Breast epithelium (tissue), 3 donors: ENCODE measurements at regions not wholly inside any gene's neighbourhood (a gene's known extent, or its start where the extent isn't known, plus 50 kb on each side); places are given as distances from the start of the nearest gene placed in this dataset.

Experiments
- POLR2A ChIP-seq: fragments of 450-650 bp; IDR thresholded peaks from one replicate; pipeline ENCODE4 v1.6.1; 2016; ENCODE audit warnings: antibody characterized with exemption, mild to moderate bottlenecking, moderate library complexity
- POLR2AphosphoS5 ChIP-seq, 3 donors: sonication (generic); formaldehyde crosslinking; IDR thresholded peaks; one replicate each; pipeline ENCODE4 v1.6.1; 2017; ENCODE audit warnings: antibody characterized with exemption in 3 of 3
- TF ChIP-seq, protein P1 (sequence below), 3 donors: fragments of 450-650 bp; IDR thresholded peaks; one replicate each; pipeline ENCODE4 v1.5.1; 2016 to 2017; ENCODE audit warnings: antibody characterized with exemption in 3 of 3, mild to moderate bottlenecking in 3 of 3, moderate library complexity in 3 of 3

DNA sequence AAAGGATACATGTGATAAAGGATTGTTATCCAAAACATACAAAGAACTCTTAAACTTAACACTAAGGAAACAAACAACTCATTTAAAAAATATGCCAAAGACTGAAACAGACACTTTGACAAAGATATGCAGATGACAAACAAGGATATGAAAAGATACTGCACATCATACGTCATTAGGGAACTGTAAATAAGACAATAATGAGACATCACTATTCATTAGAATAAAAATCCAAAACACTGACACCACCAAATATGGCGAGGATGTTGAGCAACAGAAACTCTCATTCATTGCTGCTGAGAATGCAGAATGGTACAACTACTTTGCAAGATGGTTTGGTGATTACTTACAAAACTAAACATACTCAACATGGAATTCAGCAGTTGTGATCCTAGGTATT, 156.5 kb upstream of the FOXA2 start:
- TF ChIP-seq, protein P1, sequence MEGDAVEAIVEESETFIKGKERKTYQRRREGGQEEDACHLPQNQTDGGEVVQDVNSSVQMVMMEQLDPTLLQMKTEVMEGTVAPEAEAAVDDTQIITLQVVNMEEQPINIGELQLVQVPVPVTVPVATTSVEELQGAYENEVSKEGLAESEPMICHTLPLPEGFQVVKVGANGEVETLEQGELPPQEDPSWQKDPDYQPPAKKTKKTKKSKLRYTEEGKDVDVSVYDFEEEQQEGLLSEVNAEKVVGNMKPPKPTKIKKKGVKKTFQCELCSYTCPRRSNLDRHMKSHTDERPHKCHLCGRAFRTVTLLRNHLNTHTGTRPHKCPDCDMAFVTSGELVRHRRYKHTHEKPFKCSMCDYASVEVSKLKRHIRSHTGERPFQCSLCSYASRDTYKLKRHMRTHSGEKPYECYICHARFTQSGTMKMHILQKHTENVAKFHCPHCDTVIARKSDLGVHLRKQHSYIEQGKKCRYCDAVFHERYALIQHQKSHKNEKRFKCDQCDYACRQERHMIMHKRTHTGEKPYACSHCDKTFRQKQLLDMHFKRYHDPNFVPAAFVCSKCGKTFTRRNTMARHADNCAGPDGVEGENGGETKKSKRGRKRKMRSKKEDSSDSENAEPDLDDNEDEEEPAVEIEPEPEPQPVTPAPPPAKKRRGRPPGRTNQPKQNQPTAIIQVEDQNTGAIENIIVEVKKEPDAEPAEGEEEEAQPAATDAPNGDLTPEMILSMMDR (IDR thresholded peaks at IDR 0.05), result no peak
- TF ChIP-seq POLR2A (no peak), POLR2AphosphoS5 (IDR thresholded peaks at IDR 0.05) (no peak)
